H1 (cell line): ENCODE measurements at regions not wholly inside any gene's neighbourhood (a gene's known extent, or its start where the extent isn't known, plus 50 kb on each side); places are given as distances from the start of the nearest gene placed in this dataset.
"Not testable (repeated sequence)": the region's sequence is repeated elsewhere in the genome, so short reads cannot be mapped to it uniquely, and the experiment has no call there.

ENCODE experiments used
- CTCF ChIA-PET: fragments of 300-600 bp; sonication (Branson Sonifier 250); formaldehyde crosslinking; loops from one replicate; lab custom pipeline; 2021; ENCODE audit not compliant: partially characterized antibody; lab: Charles Lee
- POLR2A ChIA-PET: fragments of 300-600 bp; sonication (Branson Sonifier 250); formaldehyde crosslinking; loops from one replicate; lab custom pipeline; 2021; ENCODE audit warnings: inconsistent platforms; ENCODE audit not compliant: partially characterized antibody; lab: Charles Lee
- DNase-seq, 2 experiments: peaks; one replicate each; pipeline versions ENCODE4 v3.0.0 to v3.0.0-alpha.2; 2010 to 2022; ENCODE audit warnings: low spot score in 2 of 2, low read depth in 1 of 2, mixed read lengths in 1 of 2
- FAIRE-seq: peaks from 2 replicates; lab custom pipeline; 2011; peaks lifted over from hg19 to GRCh38; lab: Jason Lieb, UNC
- H2AFZ ChIP-seq: 2 replicates; pipeline ENCODE4 v1.8.1; 2012; ENCODE audit warnings: low read length, inconsistent platforms
- H2AK5ac ChIP-seq: 2 replicates; pipeline ENCODE4 v1.6.1; 2013; ENCODE audit warnings: low read depth, low read length
- H2BK120ac ChIP-seq: replicated peaks from 2 replicates; pipeline ENCODE3; 2013; ENCODE audit warnings: low read depth, low read length, inconsistent platforms
- H2BK12ac ChIP-seq: 2 replicates; pipeline ENCODE4 v1.6.1; 2013; ENCODE audit warnings: low read depth, low read length
- H2BK15ac ChIP-seq: 2 replicates; pipeline ENCODE4 v1.6.1; 2013; ENCODE audit warnings: low read length
- H2BK20ac ChIP-seq: 2 replicates; pipeline ENCODE4 v1.6.1; 2013; ENCODE audit warnings: low read length
- H2BK5ac ChIP-seq: 2 replicates; pipeline ENCODE4 v1.6.1; 2013; ENCODE audit warnings: low read depth, low read length
- H3K14ac ChIP-seq: 2 replicates; pipeline ENCODE4 v1.6.1; 2013; ENCODE audit warnings: inconsistent platforms; ENCODE audit not compliant: insufficient read length
- H3K18ac ChIP-seq: 2 replicates; pipeline ENCODE4 v1.6.1; 2013; ENCODE audit warnings: low read length; ENCODE audit errors: extremely low read depth
- H3K23ac ChIP-seq: 2 replicates; pipeline ENCODE4 v1.6.1; 2013; ENCODE audit warnings: inconsistent platforms; ENCODE audit not compliant: insufficient read length
- H3K23me2 ChIP-seq: 2 replicates; pipeline ENCODE4 v1.6.1; 2013; ENCODE audit warnings: low read depth, low read length
- H3K27ac ChIP-seq: 2 replicates; pipeline ENCODE4 v1.6.1; 2011; ENCODE audit warnings: low read depth, low read length, inconsistent platforms
- H3K27me3 ChIP-seq, 4 experiments: replicated peaks in 1 of 4; 1 replicate in 1 of 4; 2 replicates in 3 of 4; pipeline versions ENCODE4 v1.6.1 to v1.8.1; 2011 to 2013; ENCODE audit warnings: low read length in 3 of 4, mild to moderate bottlenecking in 3 of 4, inconsistent platforms in 2 of 4, mixed read lengths in 2 of 4, moderate library complexity in 1 of 4; ENCODE audit not compliant: control insufficient read depth in 3 of 4, insufficient read depth in 3 of 4; ENCODE audit errors: extremely low read depth in 1 of 4
- H3K36me3 ChIP-seq, 4 experiments: 2 replicates each; pipeline versions ENCODE4 v1.6.1 to v1.8.1; 2011 to 2013; ENCODE audit warnings: mild to moderate bottlenecking in 4 of 4, low read length in 3 of 4, moderate library complexity in 2 of 4, control low read depth in 1 of 4, inconsistent platforms in 1 of 4; ENCODE audit not compliant: insufficient read depth in 4 of 4, control insufficient read depth in 2 of 4
- H3K4ac ChIP-seq: replicated peaks from 2 replicates; pipeline ENCODE3; 2013; ENCODE audit warnings: low read length, low read depth, mixed read lengths, inconsistent platforms; ENCODE audit not compliant: insufficient read length
- H3K4me1 ChIP-seq, 4 experiments: replicated peaks in 1 of 4; 1 replicate in 1 of 4; 2 replicates in 3 of 4; pipeline versions ENCODE4 v1.6.1 to v1.8.1; 2011 to 2013; ENCODE audit warnings: low read length in 3 of 4, inconsistent platforms in 2 of 4, mixed read lengths in 1 of 4; ENCODE audit not compliant: insufficient read depth in 4 of 4, control insufficient read depth in 3 of 4
- H3K4me2 ChIP-seq, 2 experiments: 2 replicates each; pipeline versions ENCODE4 v1.6.1 to v1.8.1; 2011 to 2013; ENCODE audit warnings: low read depth in 2 of 2, low read length in 2 of 2, control low read depth in 1 of 2, inconsistent platforms in 1 of 2, mild to moderate bottlenecking in 1 of 2; ENCODE audit not compliant: insufficient read depth in 1 of 2
- H3K4me3 ChIP-seq, 4 experiments: fragments of 200-600, 300-600 bp in 1 of 4; sonication (generic), shearing (Covaris generic), sonication (Bioruptor Twin) in 1 of 4; 2 replicates each; pipeline versions ENCODE4 v1.5.1 to v1.8.1; 2011 to 2016; ENCODE audit warnings: low read length in 4 of 4, low read depth in 3 of 4, control low read depth in 2 of 4, inconsistent platforms in 2 of 4, mild to moderate bottlenecking in 2 of 4, mixed read lengths in 1 of 4, moderate library complexity in 1 of 4; ENCODE audit not compliant: insufficient read depth in 2 of 4; ENCODE audit errors: extremely low read depth in 1 of 4
- H3K56ac ChIP-seq: replicated peaks from 2 replicates; pipeline ENCODE3; 2013; ENCODE audit warnings: low read depth, mild to moderate bottlenecking, mixed read lengths, low read length, inconsistent platforms; ENCODE audit not compliant: insufficient read length
- H3K79me1 ChIP-seq: 2 replicates; pipeline ENCODE4 v1.6.1; 2013; ENCODE audit warnings: low read depth, low read length, control low read depth
- H3K79me2 ChIP-seq, 2 experiments: 2 replicates each; pipeline versions ENCODE4 v1.6.1 to v1.8.1; 2012 to 2013; ENCODE audit warnings: low read length in 2 of 2, mild to moderate bottlenecking in 2 of 2, inconsistent platforms in 1 of 2; ENCODE audit not compliant: insufficient read depth in 2 of 2, control insufficient read depth in 1 of 2
- H3K9ac ChIP-seq, 4 experiments: replicated peaks in 1 of 4; 1 replicate in 1 of 4; 2 replicates in 3 of 4; pipeline versions ENCODE4 v1.6.1 to v1.8.1; 2011 to 2013; ENCODE audit warnings: low read depth in 3 of 4, low read length in 3 of 4, control low read depth in 2 of 4, mild to moderate bottlenecking in 2 of 4, moderate library complexity in 2 of 4, inconsistent platforms in 1 of 4; ENCODE audit errors: extremely low read depth in 1 of 4
- H3K9me3 ChIP-seq, 2 experiments: 2 replicates each; pipeline versions ENCODE4 v1.6.1 to v1.8.1; 2012 to 2013; ENCODE audit warnings: mild to moderate bottlenecking in 2 of 2, moderate library complexity in 2 of 2, control low read depth in 1 of 2, inconsistent platforms in 1 of 2, low read depth in 1 of 2, low read length in 1 of 2, mixed read lengths in 1 of 2; ENCODE audit not compliant: insufficient read depth in 2 of 2
- H4K20me1 ChIP-seq, 2 experiments: replicated peaks in 1 of 2; 2 replicates each; pipeline versions ENCODE3 to v1.8.1; 2011 to 2013; ENCODE audit warnings: inconsistent platforms in 2 of 2, low read length in 2 of 2, mild to moderate bottlenecking in 1 of 2; ENCODE audit not compliant: insufficient read depth in 2 of 2, control insufficient read depth in 1 of 2
- H4K5ac ChIP-seq: 2 replicates; pipeline ENCODE4 v1.6.1; 2013; ENCODE audit warnings: low read length, low read depth, mixed read lengths, inconsistent platforms; ENCODE audit not compliant: insufficient read length
- H4K8ac ChIP-seq: 2 replicates; pipeline ENCODE4 v1.8.0; 2013; ENCODE audit warnings: mild to moderate bottlenecking, moderate library complexity, low read length, inconsistent platforms; ENCODE audit not compliant: insufficient read depth; ENCODE audit errors: extremely low read depth
- H4K91ac ChIP-seq: replicated peaks from 2 replicates; pipeline ENCODE3; 2013; ENCODE audit warnings: low read length, mixed read lengths, inconsistent platforms; ENCODE audit not compliant: insufficient read length
- CHD2 ChIP-seq: IDR thresholded peaks from 2 replicates; pipeline ENCODE4 v1.6.1; 2012; ENCODE audit warnings: low read length, improper control_type of control experiment
- EZH2 ChIP-seq: fragments of 200-600 bp; sonication (generic); IDR thresholded peaks from 2 replicates; pipeline ENCODE4 v1.7.1; 2012; ENCODE audit warnings: low read depth, mild to moderate bottlenecking, moderate library complexity, low read length, inconsistent platforms; ENCODE audit not compliant: severe bottlenecking
- FOSL1 ChIP-seq: IDR thresholded peaks from 2 replicates; pipeline ENCODE4 v1.6.1; 2011; ENCODE audit warnings: mild to moderate bottlenecking, low read depth, low read length, moderate library complexity; ENCODE audit not compliant: insufficient read depth
- HDAC2 ChIP-seq, 2 experiments: fragments of 300-600 bp in 1 of 2; sonication (generic) in 1 of 2; IDR thresholded peaks; 2 replicates each; pipeline ENCODE4 v1.6.1; 2011 to 2012; ENCODE audit warnings: low read depth in 2 of 2, low read length in 2 of 2, mild to moderate bottlenecking in 2 of 2, moderate library complexity in 2 of 2, borderline replicate concordance in 1 of 2, inconsistent platforms in 1 of 2
- MAFK ChIP-seq: IDR thresholded peaks from 2 replicates; pipeline ENCODE4 v1.6.1; 2012; ENCODE audit warnings: low read depth, mild to moderate bottlenecking, improper control_type of control experiment, low read length
- RNF2 ChIP-seq: fragments of 200-900, 300-1000 bp; sonication (generic); IDR thresholded peaks from 2 replicates; pipeline ENCODE4 v1.7.1; 2016; ENCODE audit warnings: borderline replicate concordance, low read depth, mild to moderate bottlenecking, antibody characterized with exemption, low read length; ENCODE audit not compliant: poor library complexity, severe bottlenecking; ENCODE audit errors: missing control alignments
- SUZ12 ChIP-seq: fragments of 200-600 bp; sonication (generic); IDR thresholded peaks from 2 replicates; pipeline ENCODE4 v1.6.1; 2012; ENCODE audit warnings: mild to moderate bottlenecking, inconsistent platforms, low read length, moderate library complexity, mixed read lengths
- WGBS, 2 experiments: shearing (Covaris generic) in 1 of 2; methylation state at CpG; one replicate each; pipeline versions ENCODE4 v1.1.6 to v1.1.7; 2013 to 2015; ENCODE audit warnings: low lambda C conversion rate in 2 of 2, mixed read lengths in 2 of 2, inconsistent platforms in 1 of 2, low coverage in 1 of 2, missing lambda C conversion rate in 1 of 2; ENCODE audit not compliant: insufficient replicate concordance in 2 of 2, insufficient coverage in 1 of 2, insufficient read length in 1 of 2; ENCODE audit errors: extremely low coverage in 1 of 2, missing lambda C conversion rate in 1 of 2; 5-methylcytosine and 5-hydroxymethylcytosine counted together

- TF ChIP-seq HDAC2 (IDR thresholded peaks at IDR 0.05; ENCODE audit: borderline replicate concordance in 1 of 2, low read depth in 2 of 2, low read length in 2 of 2) (no peak), SUZ12 (no peak), FOSL1 (no peak), RNF2 (no peak), CHD2 (no peak), MAFK (no peak), EZH2 (no peak)
Observed at GRCh38 chr3:87949189-87949878, 109.5 kb downstream of the CGGBP1 start (continued).

- H3K4ac ChIP-seq, H3K4me3 ChIP-seq, H3K27ac ChIP-seq, H4K8ac ChIP-seq, H2AK5ac ChIP-seq, H3K9me3 ChIP-seq, H3K4me2 ChIP-seq, H2AFZ ChIP-seq, DNase-seq, H3K79me2 ChIP-seq, H3K56ac ChIP-seq, H3K36me3 ChIP-seq, H3K4me1 ChIP-seq, H2BK5ac ChIP-seq, H2BK120ac ChIP-seq, FAIRE-seq, H2BK20ac ChIP-seq, H2BK15ac ChIP-seq, H3K23me2 ChIP-seq, H3K23ac ChIP-seq, H3K27me3 ChIP-seq, H2BK12ac ChIP-seq, H3K9ac ChIP-seq, H4K5ac ChIP-seq, CTCF ChIA-PET, H3K18ac ChIP-seq, H3K14ac ChIP-seq, POLR2A ChIA-PET, H4K91ac ChIP-seq, H3K79me1 ChIP-seq, H4K20me1 ChIP-seq: not testable (repeated sequence)
- WGBS, 2 experiments: 95% methylated on average over 15 of the region's 20 CpGs; no CpG with 5 or more reads in 1 of the 2 experiments
Observed at GRCh38 chr3:87946007-87946406, 112.8 kb downstream of the CGGBP1 start.
